Lower leg skin (tissue), 4 donors: ENCODE measurements at regions not wholly inside any gene's neighbourhood (a gene's known extent, or its start where the extent isn't known, plus 50 kb on each side); places are given as distances from the start of the nearest gene placed in this dataset.

ENCODE experiments used
- DNase-seq, 2 donors: peaks; one replicate each; pipeline ENCODE4 v3.0.0-alpha.2; 2019; ENCODE audit warnings: low spot score in 2 of 2
- H3K4me3 ChIP-seq: fragments of 200-600 bp; sonication (generic); 2 replicates; pipeline ENCODE4 v1.5.1; 2017; ENCODE audit warnings: mild to moderate bottlenecking, low read depth; ENCODE audit not compliant: poor library complexity, severe bottlenecking
- POLR2A ChIP-seq, 2 donors: fragments of 450-650 bp; IDR thresholded peaks; one replicate each; pipeline ENCODE4 v1.6.1; 2016 to 2017; ENCODE audit warnings: antibody characterized with exemption in 2 of 2, mild to moderate bottlenecking in 1 of 2, moderate library complexity in 1 of 2
- WGBS, 2 donors: methylation state at CpG; one replicate each; pipeline ENCODE4 v1.1.5; 2018; 5-methylcytosine and 5-hydroxymethylcytosine counted together
- intact Hi-C: fragments of 100-400 bp; cut with DNase I; formaldehyde crosslinking; loops from one replicate; pipeline ENCODE4 v1.15.0; 2023; ENCODE audit warnings: low total_unique reads
- TF ChIP-seq, protein P1 (sequence below), 3 donors: fragments of 450-650 bp; IDR thresholded peaks; one replicate each; pipeline ENCODE4 v1.5.1; 2016; ENCODE audit warnings: antibody characterized with exemption in 3 of 3, mild to moderate bottlenecking in 3 of 3, moderate library complexity in 2 of 3

DNA sequence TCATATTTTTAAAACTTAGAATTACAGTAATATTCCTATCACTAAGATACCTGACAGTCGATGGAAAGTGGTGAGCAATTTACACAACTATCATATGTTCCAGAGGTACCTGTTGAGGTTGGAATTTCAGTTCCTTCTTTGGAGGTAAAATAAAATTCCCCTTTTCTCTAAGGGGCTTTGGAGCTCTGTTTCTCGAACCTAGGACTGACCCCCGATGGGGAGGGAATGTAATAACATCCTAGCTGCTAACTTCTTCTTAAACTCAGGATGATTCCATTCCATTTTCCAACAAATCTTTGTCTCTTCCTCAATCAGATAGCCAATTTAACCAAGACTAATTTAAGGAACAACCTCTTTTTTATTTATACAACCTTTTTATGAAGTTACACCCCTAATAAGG lies 1069.8 kb downstream of the NLGN4Y start:
- WGBS, 2 donors = 44% methylated on average over 3 of the region's 3 CpGs; no CpG with 5 or more reads in 1 of the 2 donors
- TF ChIP-seq, protein P1, sequence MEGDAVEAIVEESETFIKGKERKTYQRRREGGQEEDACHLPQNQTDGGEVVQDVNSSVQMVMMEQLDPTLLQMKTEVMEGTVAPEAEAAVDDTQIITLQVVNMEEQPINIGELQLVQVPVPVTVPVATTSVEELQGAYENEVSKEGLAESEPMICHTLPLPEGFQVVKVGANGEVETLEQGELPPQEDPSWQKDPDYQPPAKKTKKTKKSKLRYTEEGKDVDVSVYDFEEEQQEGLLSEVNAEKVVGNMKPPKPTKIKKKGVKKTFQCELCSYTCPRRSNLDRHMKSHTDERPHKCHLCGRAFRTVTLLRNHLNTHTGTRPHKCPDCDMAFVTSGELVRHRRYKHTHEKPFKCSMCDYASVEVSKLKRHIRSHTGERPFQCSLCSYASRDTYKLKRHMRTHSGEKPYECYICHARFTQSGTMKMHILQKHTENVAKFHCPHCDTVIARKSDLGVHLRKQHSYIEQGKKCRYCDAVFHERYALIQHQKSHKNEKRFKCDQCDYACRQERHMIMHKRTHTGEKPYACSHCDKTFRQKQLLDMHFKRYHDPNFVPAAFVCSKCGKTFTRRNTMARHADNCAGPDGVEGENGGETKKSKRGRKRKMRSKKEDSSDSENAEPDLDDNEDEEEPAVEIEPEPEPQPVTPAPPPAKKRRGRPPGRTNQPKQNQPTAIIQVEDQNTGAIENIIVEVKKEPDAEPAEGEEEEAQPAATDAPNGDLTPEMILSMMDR (IDR thresholded peaks at IDR 0.05) = no peak
- no peak for TF ChIP-seq POLR2A (IDR thresholded peaks at IDR 0.05)
- no peak for DNase-seq
- intact Hi-C loops = no loop called here
- H3K4me3 ChIP-seq = no peak overlapping the region

DNA sequence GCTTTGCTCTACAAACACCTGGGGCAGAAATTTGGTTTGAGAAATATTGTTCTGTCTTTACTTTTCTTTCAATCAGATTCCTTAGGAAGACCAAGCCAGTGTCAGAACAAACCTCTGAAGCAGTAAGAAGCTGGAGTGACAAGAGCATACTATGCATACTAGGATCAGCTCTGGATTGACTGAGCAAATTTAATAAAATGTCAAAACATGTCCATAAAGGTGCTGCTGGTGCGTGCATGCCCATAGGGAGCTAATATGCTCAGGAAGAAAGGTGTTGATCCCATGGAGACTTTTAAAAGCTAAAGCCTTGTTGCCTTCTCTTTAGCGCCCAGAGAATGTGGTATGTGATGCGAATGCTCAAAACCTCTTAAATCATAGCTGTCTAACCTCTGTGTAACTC lies 1076.2 kb downstream of the NLGN4Y start:
- no peak for DNase-seq
- TF ChIP-seq POLR2A (IDR thresholded peaks at IDR 0.05) = no peak
- TF ChIP-seq, protein P1 (IDR thresholded peaks at IDR 0.05) = no peak
- intact Hi-C loops = no loop called here
- 77% methylated on average over 3 of the region's 3 CpGs; no CpG with 5 or more reads in 1 of the 2 donors for WGBS, 2 donors
- H3K4me3 ChIP-seq = no peak overlapping the region

DNA sequence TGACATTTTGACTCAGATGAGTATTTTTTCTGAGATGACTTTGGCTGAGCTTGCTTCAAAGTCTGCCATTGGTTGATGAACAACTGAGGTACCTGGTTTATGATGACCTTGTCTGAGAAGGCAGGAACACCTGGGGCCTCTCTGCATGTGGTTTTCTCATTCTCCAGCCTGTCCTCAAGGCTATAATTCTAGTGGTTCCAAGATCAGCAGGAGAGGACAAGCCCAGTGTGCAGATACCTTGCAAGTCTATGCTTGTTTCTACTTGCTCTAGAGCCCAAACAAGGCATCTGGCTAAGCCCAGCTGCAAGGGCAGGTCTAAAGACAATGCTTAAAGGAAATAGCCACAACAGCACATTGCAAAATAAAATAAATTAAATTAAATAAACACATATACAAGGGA lies 1100.0 kb downstream of the NLGN4Y start:
- DNase-seq = no peak
- intact Hi-C loops = no loop called here
- TF ChIP-seq, protein P1 (IDR thresholded peaks at IDR 0.05) = no peak
- TF ChIP-seq POLR2A (IDR thresholded peaks at IDR 0.05) = no peak
- no peak overlapping the region for H3K4me3 ChIP-seq

DNA sequence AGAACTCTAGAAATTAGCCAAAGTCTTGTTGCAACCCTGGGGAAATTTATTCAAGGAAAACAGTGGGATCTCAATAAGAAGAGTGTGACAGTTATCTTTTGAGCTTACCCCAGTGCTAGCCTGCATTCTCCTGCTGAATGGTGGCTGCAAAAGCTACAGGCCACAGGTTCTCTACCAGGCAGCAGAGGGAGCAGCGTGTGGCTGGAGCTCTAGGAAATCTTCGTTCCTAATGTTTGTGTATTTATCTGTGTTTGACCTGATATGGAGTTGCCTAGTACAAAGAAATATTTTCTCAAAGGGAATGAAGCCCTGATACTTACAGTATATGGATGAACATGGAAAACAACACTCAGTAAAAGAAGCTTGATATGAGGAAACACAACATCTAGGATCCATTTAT lies 1100.6 kb downstream of the NLGN4Y start:
- no peak for DNase-seq
- no peak overlapping the region for H3K4me3 ChIP-seq
- intact Hi-C loops = no loop called here
- WGBS, 2 donors = 48% methylated on average over 2 of the region's 2 CpGs; no CpG with 5 or more reads in 1 of the 2 donors
- no peak for TF ChIP-seq POLR2A (IDR thresholded peaks at IDR 0.05)
- TF ChIP-seq, protein P1 (IDR thresholded peaks at IDR 0.05) = no peak

DNA sequence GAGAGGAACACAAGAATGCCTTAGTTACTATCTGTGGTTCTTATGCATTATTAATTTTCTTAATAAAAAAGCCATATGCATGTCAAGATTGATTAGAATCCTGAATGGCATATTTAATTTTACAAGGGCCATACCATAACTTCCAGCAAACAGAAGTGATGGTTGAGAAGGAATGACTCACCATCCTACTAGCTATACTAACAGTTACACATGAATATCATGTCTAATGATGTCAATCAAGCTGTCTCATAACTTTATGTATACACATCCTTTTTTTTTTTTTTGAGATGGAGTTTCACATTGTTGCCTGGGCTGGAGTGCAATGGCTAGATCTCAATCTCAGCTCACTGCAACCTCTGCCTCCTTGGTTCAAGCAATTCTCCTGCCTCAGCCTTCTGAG lies 1123.9 kb downstream of the NLGN4Y start:
- intact Hi-C loops = no loop called here
- DNase-seq = no peak
- TF ChIP-seq POLR2A (IDR thresholded peaks at IDR 0.05) = no peak
- TF ChIP-seq, protein P1 (IDR thresholded peaks at IDR 0.05) = no peak
- no peak overlapping the region for H3K4me3 ChIP-seq

DNA sequence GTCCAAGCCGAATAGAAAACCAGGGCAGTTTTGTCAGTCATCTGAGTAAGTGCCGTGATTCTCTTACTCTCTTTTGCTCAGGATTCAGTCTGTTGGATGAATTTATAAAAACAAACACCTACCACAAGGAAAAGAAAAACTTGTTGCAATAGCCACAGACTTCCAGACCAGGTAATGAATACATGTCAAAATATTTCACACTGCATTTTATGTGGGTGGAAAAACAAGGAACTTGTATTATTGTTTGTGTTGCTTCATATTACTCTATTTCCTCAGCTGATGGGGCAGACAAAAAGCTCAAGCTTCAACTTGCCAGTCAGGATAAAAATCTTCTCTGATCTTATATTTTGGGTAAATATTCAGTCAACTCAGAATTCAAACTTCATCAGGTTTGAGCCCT lies 1125.7 kb downstream of the NLGN4Y start:
- 56% methylated on average over 2 of the region's 2 CpGs; no CpG with 5 or more reads in 1 of the 2 donors for WGBS, 2 donors

More for the DNA sequence above, 1125.7 kb downstream of the NLGN4Y start:
- DNase-seq = no peak
- intact Hi-C loops = no loop called here
- no peak overlapping the region for H3K4me3 ChIP-seq
- TF ChIP-seq, protein P1 (IDR thresholded peaks at IDR 0.05) = no peak
- no peak for TF ChIP-seq POLR2A (IDR thresholded peaks at IDR 0.05)
